Keratinocyte (primary cell): ENCODE measurements at regions not wholly inside any gene's neighbourhood (a gene's known extent, or its start where the extent isn't known, plus 50 kb on each side); places are given as distances from the start of the nearest gene placed in this dataset.

Experiments
- DNase-seq: peaks from one replicate; pipeline ENCODE4 v3.0.0-alpha.2; 2011; ENCODE audit warnings: low read depth, missing footprints, low spot score
- FAIRE-seq: peaks from 2 replicates; lab custom pipeline; 2011; peaks lifted over from hg19 to GRCh38; lab: Jason Lieb, UNC
- H2AFZ ChIP-seq: 2 replicates; pipeline ENCODE4 v1.6.0; 2012; ENCODE audit warnings: low read length, control low read depth, inconsistent platforms; ENCODE audit not compliant: control insufficient read depth
- H3K27ac ChIP-seq: 2 replicates; pipeline ENCODE4 v1.5.1; 2011; ENCODE audit warnings: low read length; ENCODE audit not compliant: control insufficient read depth, insufficient read depth
- H3K27me3 ChIP-seq: 3 replicates; pipeline ENCODE4 v1.6.0; 2011; ENCODE audit warnings: low read length; ENCODE audit not compliant: control insufficient read depth, insufficient read depth; ENCODE audit errors: extremely low read depth
- H3K36me3 ChIP-seq, 2 experiments: 2 replicates in 1 of 2; 3 replicates in 1 of 2; pipeline ENCODE4 v1.5.1; 2011; ENCODE audit warnings: low read length in 2 of 2, mild to moderate bottlenecking in 1 of 2; ENCODE audit not compliant: control insufficient read depth in 2 of 2, insufficient read depth in 2 of 2; ENCODE audit errors: extremely low read depth in 1 of 2
- H3K4me1 ChIP-seq: 3 replicates; pipeline ENCODE4 v1.5.1; 2011; ENCODE audit warnings: low read length; ENCODE audit not compliant: control insufficient read depth, insufficient read depth; ENCODE audit errors: extremely low read depth
- H3K4me2 ChIP-seq: 3 replicates; pipeline ENCODE4 v1.6.0; 2011; ENCODE audit warnings: low read depth, low read length; ENCODE audit not compliant: control insufficient read depth, insufficient read depth; ENCODE audit errors: extremely low read depth
- H3K4me3 ChIP-seq, 3 experiments: fragments of 200-600 bp in 1 of 3; sonication (generic) in 1 of 3; 2 replicates in 2 of 3; 3 replicates in 1 of 3; pipeline ENCODE4 v1.5.1; 2011 to 2016; ENCODE audit warnings: low read length in 3 of 3, mild to moderate bottlenecking in 3 of 3, control low read depth in 2 of 3, inconsistent platforms in 1 of 3, low read depth in 1 of 3, mixed read lengths in 1 of 3, mixed run types in 1 of 3, moderate library complexity in 1 of 3; ENCODE audit not compliant: control insufficient read depth in 2 of 3, insufficient read depth in 2 of 3; ENCODE audit errors: extremely low read depth in 1 of 3
- H3K79me2 ChIP-seq: 2 replicates; pipeline ENCODE4 v1.6.0; 2012; ENCODE audit warnings: low read length; ENCODE audit not compliant: control insufficient read depth, insufficient read depth
- H3K9ac ChIP-seq: 3 replicates; pipeline ENCODE4 v1.6.0; 2011; ENCODE audit warnings: low read length; ENCODE audit not compliant: control insufficient read depth, insufficient read depth; ENCODE audit errors: extremely low read depth
- H3K9me1 ChIP-seq: 3 replicates; pipeline ENCODE4 v1.6.0; 2011; ENCODE audit warnings: low read length; ENCODE audit not compliant: control insufficient read depth, insufficient read depth; ENCODE audit errors: extremely low read depth
- H3K9me3 ChIP-seq: 2 replicates; pipeline ENCODE4 v1.5.1; 2012; ENCODE audit warnings: low read depth, low read length; ENCODE audit not compliant: control insufficient read depth
- H4K20me1 ChIP-seq: 3 replicates; pipeline ENCODE4 v1.6.0; 2011; ENCODE audit warnings: low read length; ENCODE audit not compliant: control insufficient read depth, insufficient read depth; ENCODE audit errors: extremely low read depth
- EZH2 ChIP-seq: IDR thresholded peaks from one replicate; pipeline ENCODE4 v1.6.1; 2012; ENCODE audit warnings: inconsistent platforms, mild to moderate bottlenecking, low read length, moderate library complexity
- dilution Hi-C: fragments of 300-500 bp; cut with MboI; formaldehyde crosslinking; loops from one replicate; pipeline ENCODE4 v1.7.0; 2020; ENCODE audit warnings: low sequenced_read_pairs; ENCODE audit not compliant: extremely low pct_ligation_motif_present
- TF ChIP-seq, protein P1 (sequence below), 3 experiments: IDR thresholded peaks in 1 of 3; conservative IDR thresholded peaks in 1 of 3; optimal IDR thresholded peaks in 1 of 3; 2 replicates in 2 of 3; 3 replicates in 1 of 3; pipeline versions ENCODE3 to v1.5.1; 2011; ENCODE audit warnings: low read length in 3 of 3, mild to moderate bottlenecking in 3 of 3, moderate library complexity in 2 of 3, control low read depth in 1 of 3, inconsistent platforms in 1 of 3; ENCODE audit not compliant: insufficient read depth in 2 of 3; ENCODE audit errors: extremely low read depth in 1 of 3

DNA sequence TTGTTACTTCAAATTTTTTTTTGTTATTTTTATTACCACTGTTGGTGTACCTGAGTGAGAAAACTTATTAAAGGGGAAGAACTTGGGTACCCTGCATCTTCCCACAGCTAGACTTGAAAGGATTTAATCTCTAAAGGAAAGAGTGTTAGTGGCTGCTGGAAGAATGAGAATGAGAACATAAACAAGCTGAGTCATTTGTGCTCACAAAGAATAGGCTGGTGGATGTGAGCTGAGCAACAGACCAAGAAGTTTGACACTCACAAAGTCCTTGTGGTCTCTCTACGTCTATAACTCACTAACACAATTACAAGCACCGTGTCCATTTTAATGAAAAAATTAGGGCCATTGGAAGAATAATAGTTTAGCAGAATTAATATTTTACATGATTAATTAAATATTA lies 217.6 kb upstream of the ANO5 start:
- Histone ChIP-seq H3K4me2 (no peak overlapping the region), H2AFZ (no peak overlapping the region), H4K20me1 (no peaks in the 10 kb centered on the region), H3K4me1 (no peaks in the 10 kb centered on the region), H3K4me3 (no peak overlapping the region), H3K27ac (no peak overlapping the region), H3K27me3 (no peaks in the 10 kb centered on the region), H3K9ac (no peak overlapping the region), H3K9me1 (no peaks in the 10 kb centered on the region), H3K79me2 (no peaks in the 10 kb centered on the region), H3K9me3 (no peaks in the 10 kb centered on the region), H3K36me3 (no peaks in the 10 kb centered on the region)
- TF ChIP-seq, protein P1, sequence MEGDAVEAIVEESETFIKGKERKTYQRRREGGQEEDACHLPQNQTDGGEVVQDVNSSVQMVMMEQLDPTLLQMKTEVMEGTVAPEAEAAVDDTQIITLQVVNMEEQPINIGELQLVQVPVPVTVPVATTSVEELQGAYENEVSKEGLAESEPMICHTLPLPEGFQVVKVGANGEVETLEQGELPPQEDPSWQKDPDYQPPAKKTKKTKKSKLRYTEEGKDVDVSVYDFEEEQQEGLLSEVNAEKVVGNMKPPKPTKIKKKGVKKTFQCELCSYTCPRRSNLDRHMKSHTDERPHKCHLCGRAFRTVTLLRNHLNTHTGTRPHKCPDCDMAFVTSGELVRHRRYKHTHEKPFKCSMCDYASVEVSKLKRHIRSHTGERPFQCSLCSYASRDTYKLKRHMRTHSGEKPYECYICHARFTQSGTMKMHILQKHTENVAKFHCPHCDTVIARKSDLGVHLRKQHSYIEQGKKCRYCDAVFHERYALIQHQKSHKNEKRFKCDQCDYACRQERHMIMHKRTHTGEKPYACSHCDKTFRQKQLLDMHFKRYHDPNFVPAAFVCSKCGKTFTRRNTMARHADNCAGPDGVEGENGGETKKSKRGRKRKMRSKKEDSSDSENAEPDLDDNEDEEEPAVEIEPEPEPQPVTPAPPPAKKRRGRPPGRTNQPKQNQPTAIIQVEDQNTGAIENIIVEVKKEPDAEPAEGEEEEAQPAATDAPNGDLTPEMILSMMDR (optimal IDR thresholded peaks at IDR 0.05 in 1 of 3, IDR thresholded peaks at IDR 0.05 in 1 of 3, conservative IDR thresholded peaks at IDR 0.05 in 1 of 3; ENCODE audit: extremely low read depth in 1 of 3, insufficient read depth in 2 of 3, low read length in 3 of 3), result no peak
- TF ChIP-seq EZH2, result no peak
- no peak for DNase-seq
- no peak for FAIRE-seq
- dilution Hi-C loops, result no loop called here

DNA sequence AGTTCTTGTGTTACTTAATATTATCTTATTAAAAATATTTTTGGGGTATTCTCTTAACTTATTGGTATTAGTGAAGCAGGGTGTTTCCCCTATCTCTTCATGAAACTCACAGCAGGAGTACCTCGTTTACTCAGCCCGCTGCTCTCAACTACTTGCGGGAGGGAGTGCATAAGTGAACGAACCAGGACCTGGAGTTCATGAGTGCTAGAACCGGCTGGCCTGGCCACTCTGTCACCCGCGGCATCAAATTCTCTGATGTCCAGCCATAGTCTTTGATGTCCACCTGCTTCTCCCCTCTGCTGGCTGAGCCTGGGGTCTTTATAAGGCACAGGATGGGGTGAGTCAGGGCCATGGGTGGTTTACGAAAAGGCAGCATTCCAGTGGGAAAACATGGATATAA lies 216.7 kb upstream of the ANO5 start:
- no peaks in the 10 kb centered on the region for H3K9me1 ChIP-seq
- TF ChIP-seq, protein P1 (optimal IDR thresholded peaks at IDR 0.05 in 1 of 3, IDR thresholded peaks at IDR 0.05 in 1 of 3, conservative IDR thresholded peaks at IDR 0.05 in 1 of 3; ENCODE audit: extremely low read depth in 1 of 3, insufficient read depth in 2 of 3, low read length in 3 of 3), result no peak
- no peak for TF ChIP-seq EZH2
- DNase-seq, result no peak
- no peak for FAIRE-seq
- no peaks in the 10 kb centered on the region for H3K36me3 ChIP-seq
- H3K4me1 ChIP-seq, result no peaks in the 10 kb centered on the region
- no peak overlapping the region for H3K4me3 ChIP-seq
- no peaks in the 10 kb centered on the region for H3K27me3 ChIP-seq
- no peak overlapping the region for H2AFZ ChIP-seq
- dilution Hi-C loops, result no loop called here
- H3K27ac ChIP-seq, result no peak overlapping the region
- no peak overlapping the region for H3K9ac ChIP-seq
- no peaks in the 10 kb centered on the region for H4K20me1 ChIP-seq
- no peaks in the 10 kb centered on the region for H3K79me2 ChIP-seq
- H3K9me3 ChIP-seq, result no peaks in the 10 kb centered on the region
- no peak overlapping the region for H3K4me2 ChIP-seq
